ENCODE measurements at regions not wholly inside any gene's neighbourhood (a gene's known extent, or its start where the extent isn't known, plus 50 kb on each side); places are given as distances from the start of the nearest gene placed in this dataset.

- H3K27ac ChIP-seq, result no peak overlapping the region
- TF ChIP-seq, protein P1, sequence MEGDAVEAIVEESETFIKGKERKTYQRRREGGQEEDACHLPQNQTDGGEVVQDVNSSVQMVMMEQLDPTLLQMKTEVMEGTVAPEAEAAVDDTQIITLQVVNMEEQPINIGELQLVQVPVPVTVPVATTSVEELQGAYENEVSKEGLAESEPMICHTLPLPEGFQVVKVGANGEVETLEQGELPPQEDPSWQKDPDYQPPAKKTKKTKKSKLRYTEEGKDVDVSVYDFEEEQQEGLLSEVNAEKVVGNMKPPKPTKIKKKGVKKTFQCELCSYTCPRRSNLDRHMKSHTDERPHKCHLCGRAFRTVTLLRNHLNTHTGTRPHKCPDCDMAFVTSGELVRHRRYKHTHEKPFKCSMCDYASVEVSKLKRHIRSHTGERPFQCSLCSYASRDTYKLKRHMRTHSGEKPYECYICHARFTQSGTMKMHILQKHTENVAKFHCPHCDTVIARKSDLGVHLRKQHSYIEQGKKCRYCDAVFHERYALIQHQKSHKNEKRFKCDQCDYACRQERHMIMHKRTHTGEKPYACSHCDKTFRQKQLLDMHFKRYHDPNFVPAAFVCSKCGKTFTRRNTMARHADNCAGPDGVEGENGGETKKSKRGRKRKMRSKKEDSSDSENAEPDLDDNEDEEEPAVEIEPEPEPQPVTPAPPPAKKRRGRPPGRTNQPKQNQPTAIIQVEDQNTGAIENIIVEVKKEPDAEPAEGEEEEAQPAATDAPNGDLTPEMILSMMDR (conservative IDR thresholded peaks at IDR 0.05), result no peak
Observed at GRCh38 chr17:6352801-6353560, 81.9 kb downstream of the AIPL1 start.

DNA sequence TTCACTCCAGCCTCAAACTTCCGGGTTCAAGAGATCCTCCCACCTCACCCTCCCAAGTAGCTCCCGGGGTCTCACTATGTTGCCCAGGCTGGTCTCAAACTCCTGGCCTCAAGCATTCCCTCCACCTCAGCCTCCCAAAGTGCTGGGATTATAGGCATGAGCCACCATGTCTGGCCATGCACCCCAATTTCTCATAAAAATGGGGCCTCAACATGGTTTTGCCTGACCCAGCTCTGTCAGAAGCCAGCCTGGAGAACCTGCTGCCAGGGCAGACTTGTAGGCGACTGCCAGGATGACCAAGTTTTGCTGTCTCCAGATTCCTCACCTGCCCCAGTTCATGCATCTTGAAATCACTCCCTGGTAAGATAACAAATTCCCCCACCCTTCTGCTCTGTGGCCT lies 82.9 kb downstream of the AIPL1 start:
- TF ChIP-seq, protein P1 (conservative IDR thresholded peaks at IDR 0.05), result no peak
- no peak for TF ChIP-seq ZFX (IDR thresholded peaks at IDR 0.05)
- H3K27ac ChIP-seq, result no peak overlapping the region

- no peak for TF ChIP-seq ZFX (IDR thresholded peaks at IDR 0.05)
- TF ChIP-seq, protein P1 (conservative IDR thresholded peaks at IDR 0.05), result no peak
- no peak overlapping the region for H3K27ac ChIP-seq
Observed at GRCh38 chr17:6350806-6351205, 84.1 kb downstream of the AIPL1 start.

- TF ChIP-seq, protein P1 (conservative IDR thresholded peaks at IDR 0.05), result no peak
- TF ChIP-seq ZFX (IDR thresholded peaks at IDR 0.05), result no peak
- no peak overlapping the region for H3K27ac ChIP-seq
Observed at GRCh38 chr17:6348891-6349290, 86.0 kb downstream of the AIPL1 start.

DNA sequence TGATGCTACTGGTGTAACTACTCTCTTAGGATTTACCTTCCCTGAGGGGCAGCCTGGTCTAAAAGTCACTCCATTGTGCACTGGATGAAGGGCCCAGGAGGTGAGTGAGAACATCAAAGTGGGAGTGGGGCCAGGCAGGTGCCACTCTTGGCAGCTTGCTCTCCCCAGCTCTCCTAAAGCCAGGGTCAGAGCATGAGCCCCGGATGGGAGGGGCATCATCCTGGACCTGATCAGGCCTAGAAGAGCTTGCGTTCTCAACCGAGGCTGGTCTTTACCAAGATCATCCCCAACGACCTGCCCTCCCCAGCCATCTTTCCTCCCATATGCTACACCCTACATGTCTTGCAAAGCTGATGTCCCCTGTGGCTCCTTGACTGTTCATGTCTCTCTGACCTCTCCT lies 87.1 kb downstream of the AIPL1 start:
- no peak for TF ChIP-seq ZFX (IDR thresholded peaks at IDR 0.05)
- TF ChIP-seq, protein P1 (conservative IDR thresholded peaks at IDR 0.05), result no peak
- no peak overlapping the region for H3K27ac ChIP-seq

DNA sequence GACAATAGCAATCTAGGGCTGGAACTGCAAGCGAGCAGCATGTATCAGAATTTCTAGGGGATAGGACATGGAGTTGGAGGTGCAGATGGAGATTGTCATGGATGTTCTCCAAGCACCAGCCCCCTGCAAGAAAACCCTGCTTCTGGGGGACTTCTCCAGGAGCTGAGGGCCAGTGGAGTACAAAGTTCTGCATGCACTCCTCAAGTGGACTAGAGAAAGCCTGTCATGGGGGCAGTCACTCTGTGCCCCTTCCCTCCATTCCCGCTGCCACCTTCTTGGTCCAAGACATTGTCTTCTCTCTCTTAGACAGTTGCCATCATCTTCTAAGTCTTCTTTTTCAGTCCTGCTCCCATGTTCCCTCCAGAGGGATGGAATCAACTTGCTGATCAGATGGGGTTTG lies 87.9 kb downstream of the AIPL1 start:
- H3K27ac ChIP-seq, result no peak overlapping the region
- no peak for TF ChIP-seq ZFX (IDR thresholded peaks at IDR 0.05)
- TF ChIP-seq, protein P1 (conservative IDR thresholded peaks at IDR 0.05), result no peak

GRCh38 chr17:6346156-6346786 lies 88.7 kb downstream of the AIPL1 start:
- TF ChIP-seq, protein P1 (conservative IDR thresholded peaks at IDR 0.05), result no peak
- no peak for TF ChIP-seq ZFX (IDR thresholded peaks at IDR 0.05)
- H3K27ac ChIP-seq, result no peak overlapping the region

Data from C4-2B (cell line).